PC-9 (cell line): ENCODE measurements at regions not wholly inside any gene's neighbourhood (a gene's known extent, or its start where the extent isn't known, plus 50 kb on each side); places are given as distances from the start of the nearest gene placed in this dataset.

ENCODE experiments used
- BruUV-seq: library from RNA; stranded (reverse); fragments of 400-500 nt; replicated peaks from 2 replicates; lab custom pipeline; 2021; lab: Mats Ljungman, UMichigan
- CTCF ChIA-PET: fragments of 300-600 bp; sonication (Branson Sonifier 250); formaldehyde crosslinking; loops from one replicate; lab custom pipeline; 2022; ENCODE audit warnings: antibody characterized with exemption; lab: Charles Lee
- POLR2A ChIA-PET: fragments of 300-600 bp; sonication (Branson Sonifier 250); formaldehyde crosslinking; loops from one replicate; lab custom pipeline; 2022; ENCODE audit warnings: antibody characterized with exemption; ENCODE audit not compliant: unreplicated experiment; lab: Charles Lee
- DNase-seq, 2 experiments: peaks; one replicate each; pipeline versions ENCODE4 v3.0.0 to v3.0.0-alpha.2; 2015 to 2022; ENCODE audit warnings: mixed read lengths in 1 of 2
- H2AFZ ChIP-seq: fragments of 200-600 bp; sonication (generic); 2 replicates; pipeline ENCODE4 v1.8.1; 2017; ENCODE audit warnings: antibody characterized with exemption
- H3F3A ChIP-seq: fragments of 200-600 bp; sonication (generic); 2 replicates; pipeline ENCODE4 v1.8.1; 2017; ENCODE audit warnings: antibody characterized with exemption, mild to moderate bottlenecking, low read depth; ENCODE audit not compliant: insufficient read depth
- H3K27ac ChIP-seq: fragments of 200-600 bp; sonication (generic); 2 replicates; pipeline ENCODE4 v1.6.1; 2016; ENCODE audit warnings: mixed run types
- H3K27me3 ChIP-seq: fragments of 200-600 bp; sonication (generic); 2 replicates; pipeline ENCODE4 v1.6.1; 2016; ENCODE audit warnings: low read depth, mixed run types; ENCODE audit not compliant: insufficient read depth
- H3K36me3 ChIP-seq: fragments of 200-600 bp; sonication (generic); 2 replicates; pipeline ENCODE4 v1.6.1; 2016; ENCODE audit warnings: low read depth, mixed run types
- H3K4me1 ChIP-seq: fragments of 200-600 bp; sonication (generic); replicated peaks from 2 replicates; pipeline ENCODE4 v1.6.1; 2016; ENCODE audit warnings: mixed run types; ENCODE audit not compliant: insufficient read depth
- H3K4me2 ChIP-seq: fragments of 200-600 bp; sonication (generic); 2 replicates; pipeline ENCODE4 v1.6.1; 2017; ENCODE audit warnings: mixed run types
- H3K4me3 ChIP-seq: fragments of 200-600 bp; sonication (generic); 2 replicates; pipeline ENCODE4 v1.6.1; 2016; ENCODE audit warnings: mixed run types
- H3K79me2 ChIP-seq: fragments of 200-600 bp; sonication (generic); 2 replicates; pipeline ENCODE4 v1.6.1; 2017; ENCODE audit warnings: low read depth, mixed run types
- H3K9me2 ChIP-seq: fragments of 200-600 bp; sonication (generic); 2 replicates; pipeline ENCODE4 v1.8.1; 2017; ENCODE audit warnings: mild to moderate bottlenecking; ENCODE audit not compliant: insufficient read depth
- H3K9me3 ChIP-seq: fragments of 200-600 bp; sonication (generic); 2 replicates; pipeline ENCODE4 v1.8.1; 2016; ENCODE audit warnings: low read depth; ENCODE audit not compliant: insufficient read depth
- H4K20me1 ChIP-seq: fragments of 200-600 bp; sonication (generic); 2 replicates; pipeline ENCODE4 v1.8.1; 2017; ENCODE audit not compliant: insufficient read depth
- EZH2 ChIP-seq: fragments of 200-600 bp; sonication (generic); IDR thresholded peaks from 2 replicates; pipeline ENCODE4 v1.8.0; 2017; ENCODE audit warnings: antibody characterized with exemption, low read depth
- intact Hi-C: fragments of 100-400 bp; cut with micrococcal nuclease; formaldehyde crosslinking; loops from one replicate; pipeline ENCODE4 v1.10.0; 2022; ENCODE audit not compliant: unreplicated experiment
- TF ChIP-seq, protein P1 (sequence below): fragments of 200-600 bp; sonication (generic); conservative IDR thresholded peaks from 2 replicates; pipeline ENCODE4 v1.6.1; 2017; ENCODE audit warnings: mixed run types, antibody characterized with exemption, mild to moderate bottlenecking, moderate library complexity

DNA sequence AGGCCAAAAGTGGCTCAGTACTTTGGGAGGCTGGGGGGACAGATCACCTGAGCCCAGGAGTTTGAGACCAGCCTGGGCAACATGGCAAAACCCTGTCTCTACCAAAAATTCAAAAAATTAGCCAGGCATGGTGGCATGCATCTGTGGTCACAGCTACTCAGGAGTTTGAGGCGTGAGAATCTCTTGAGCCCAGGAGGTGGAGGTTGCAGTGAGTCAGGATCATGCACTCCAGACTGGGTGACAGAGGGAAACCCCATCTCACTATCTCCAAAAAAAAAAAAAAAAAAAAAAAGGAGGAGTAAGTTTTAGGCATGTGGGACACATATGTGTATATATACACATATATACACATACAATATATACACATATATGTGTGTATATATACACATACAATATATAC, 165.3 kb upstream of the DPYD start:
- no TSS peak for BruUV-seq
- no peak for DNase-seq
- Histone ChIP-seq H3K27ac (no peak overlapping the region), H4K20me1 (no peaks in the 10 kb centered on the region), H3K36me3 (no peaks in the 10 kb centered on the region), H2AFZ (no peak overlapping the region), H3K9me3 (peaks cover 29% of the 10 kb centered on the region; the same call in 1 of the 2 replicates), H3K4me1 (peaks cover 9% of the 10 kb centered on the region), H3K27me3 (no peaks in the 10 kb centered on the region), H3K79me2 (no peaks in the 10 kb centered on the region), H3F3A (peaks cover 12% of the 10 kb centered on the region), H3K9me2 (peaks cover 3% of the 10 kb centered on the region; the same call in 1 of the 2 replicates), H3K4me2 (no peak overlapping the region), H3K4me3 (no peak overlapping the region)
- ChIA-PET CTCF (no interaction called here), POLR2A (interaction anchor here (0.6 to 1.0 kb wide), 2 partner anchors 66 to 238 kb away, joined by 3 to 10 read pairs; no protein-coding TSS in a partner anchor)
- intact Hi-C loops: loop anchor here (10.0 kb wide), 1 partner anchor 129 kb away; no protein-coding TSS in a partner anchor
- TF ChIP-seq EZH2: no peak
- TF ChIP-seq, protein P1, sequence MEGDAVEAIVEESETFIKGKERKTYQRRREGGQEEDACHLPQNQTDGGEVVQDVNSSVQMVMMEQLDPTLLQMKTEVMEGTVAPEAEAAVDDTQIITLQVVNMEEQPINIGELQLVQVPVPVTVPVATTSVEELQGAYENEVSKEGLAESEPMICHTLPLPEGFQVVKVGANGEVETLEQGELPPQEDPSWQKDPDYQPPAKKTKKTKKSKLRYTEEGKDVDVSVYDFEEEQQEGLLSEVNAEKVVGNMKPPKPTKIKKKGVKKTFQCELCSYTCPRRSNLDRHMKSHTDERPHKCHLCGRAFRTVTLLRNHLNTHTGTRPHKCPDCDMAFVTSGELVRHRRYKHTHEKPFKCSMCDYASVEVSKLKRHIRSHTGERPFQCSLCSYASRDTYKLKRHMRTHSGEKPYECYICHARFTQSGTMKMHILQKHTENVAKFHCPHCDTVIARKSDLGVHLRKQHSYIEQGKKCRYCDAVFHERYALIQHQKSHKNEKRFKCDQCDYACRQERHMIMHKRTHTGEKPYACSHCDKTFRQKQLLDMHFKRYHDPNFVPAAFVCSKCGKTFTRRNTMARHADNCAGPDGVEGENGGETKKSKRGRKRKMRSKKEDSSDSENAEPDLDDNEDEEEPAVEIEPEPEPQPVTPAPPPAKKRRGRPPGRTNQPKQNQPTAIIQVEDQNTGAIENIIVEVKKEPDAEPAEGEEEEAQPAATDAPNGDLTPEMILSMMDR: no peak

DNA sequence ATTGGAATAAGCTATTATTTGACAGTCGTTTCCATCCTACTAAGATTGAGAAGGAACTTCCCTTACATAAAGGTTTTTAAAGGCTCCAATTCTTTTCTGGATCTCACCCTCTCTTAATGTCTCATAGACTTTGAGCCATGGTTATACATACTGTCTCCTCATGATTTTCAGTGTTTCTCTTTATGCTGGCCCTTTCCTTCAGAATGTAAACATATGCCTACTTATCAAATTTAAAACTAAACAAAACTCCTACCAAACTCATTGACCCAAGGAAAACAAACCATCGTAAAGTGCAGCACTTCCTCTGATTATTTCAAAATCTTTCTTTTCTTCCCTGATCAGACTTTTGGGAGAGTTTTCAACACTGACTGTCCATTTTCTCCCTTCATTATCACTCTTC, 163.4 kb upstream of the DPYD start:
- Histone ChIP-seq H3K4me2 (no peak overlapping the region), H3K27ac (no peak overlapping the region), H3K27me3 (no peaks in the 10 kb centered on the region), H3K9me3 (peaks cover 29% of the 10 kb centered on the region; the same call in 1 of the 2 replicates), H3F3A (peaks cover 12% of the 10 kb centered on the region), H3K4me3 (no peak overlapping the region), H3K4me1 (peaks cover 9% of the 10 kb centered on the region), H3K36me3 (no peaks in the 10 kb centered on the region), H3K9me2 (peaks cover 3% of the 10 kb centered on the region; the same call in 1 of the 2 replicates), H3K79me2 (no peaks in the 10 kb centered on the region), H2AFZ (no peak overlapping the region), H4K20me1 (no peaks in the 10 kb centered on the region)
- TF ChIP-seq EZH2: no peak
- TF ChIP-seq, protein P1: no peak
- no TSS peak for BruUV-seq
- ChIA-PET POLR2A (no interaction called here), CTCF (interaction anchor here (0.6 kb wide), 1 partner anchor 350 kb away, joined by 3 read pairs; no protein-coding TSS in a partner anchor)
- DNase-seq: no peak
- intact Hi-C loops: loop anchor here (10.0 kb wide), 1 partner anchor 131 kb away; no protein-coding TSS in a partner anchor

DNA sequence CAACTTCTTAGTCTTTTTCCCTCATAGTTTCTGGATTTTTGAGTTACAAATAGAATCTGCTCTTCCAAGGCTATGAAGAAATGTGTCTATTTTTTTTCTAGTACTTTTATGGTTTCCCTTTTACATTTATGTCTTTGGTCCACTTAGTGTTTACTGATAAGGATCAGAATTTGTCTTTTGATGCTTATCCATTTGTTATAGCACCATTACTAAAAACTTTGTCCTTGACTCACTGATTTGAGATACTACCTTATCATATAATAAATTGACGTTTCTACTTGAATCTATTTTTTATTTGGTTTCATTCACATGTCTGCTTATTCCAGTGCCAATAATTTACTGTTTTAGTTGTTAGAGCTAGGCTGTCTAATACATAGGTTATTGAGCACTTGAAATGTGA, 161.1 kb upstream of the DPYD start:
- Histone ChIP-seq H3K9me2 (peaks cover 3% of the 10 kb centered on the region; the same call in 1 of the 2 replicates), H3K9me3 (peaks cover 23% of the 10 kb centered on the region; the same call in 1 of the 2 replicates), H4K20me1 (no peaks in the 10 kb centered on the region), H2AFZ (no peak overlapping the region), H3K36me3 (no peaks in the 10 kb centered on the region), H3K4me3 (no peak overlapping the region), H3K4me2 (no peak overlapping the region), H3K4me1 (peaks cover 5% of the 10 kb centered on the region), H3K27ac (no peak overlapping the region), H3K27me3 (no peaks in the 10 kb centered on the region), H3K79me2 (no peaks in the 10 kb centered on the region), H3F3A (peaks cover 8% of the 10 kb centered on the region)
- intact Hi-C loops: loop anchor here (10.0 kb wide), 1 partner anchor 133 kb away; no protein-coding TSS in a partner anchor
- no peak for TF ChIP-seq EZH2
- TF ChIP-seq, protein P1: no peak
- ChIA-PET CTCF (no interaction called here), POLR2A (no interaction called here)
- DNase-seq: no peak
- BruUV-seq: no TSS peak
